Ascending aorta (tissue), 2 donors: ENCODE measurements at regions not wholly inside any gene's neighbourhood (a gene's known extent, or its start where the extent isn't known, plus 50 kb on each side); places are given as distances from the start of the nearest gene placed in this dataset.
"Not testable (repeated sequence)": the region's sequence is repeated elsewhere in the genome, so short reads cannot be mapped to it uniquely, and the experiment has no call there.

Experiments used
- DNase-seq, 2 donors: peaks; one replicate each; pipeline ENCODE4 v3.0.0-alpha.2; 2019; ENCODE audit warnings: low spot score in 2 of 2
- H3K27ac ChIP-seq, 2 donors: fragments of 200-600 bp; sonication (generic); one replicate each; pipeline ENCODE4 v1.5.1; 2016 to 2017; ENCODE audit warnings: mild to moderate bottlenecking in 1 of 2
- H3K27me3 ChIP-seq: fragments of 200-600 bp; sonication (generic); one replicate; pipeline ENCODE4 v1.5.1; 2017
- H3K36me3 ChIP-seq, 2 donors: fragments of 200-600 bp; sonication (generic); one replicate each; pipeline ENCODE4 v1.5.1; 2016
- H3K4me1 ChIP-seq, 2 donors: fragments of 200-600 bp; sonication (generic); one replicate each; pipeline ENCODE4 v1.5.1; 2016 to 2017; ENCODE audit warnings: mild to moderate bottlenecking in 1 of 2
- H3K4me3 ChIP-seq, 2 donors: fragments of 200-600 bp; sonication (generic); one replicate each; pipeline ENCODE4 v1.5.1; 2016 to 2017; ENCODE audit warnings: mild to moderate bottlenecking in 1 of 2
- H3K9me3 ChIP-seq, 2 donors: fragments of 200-600 bp; sonication (generic); one replicate each; pipeline ENCODE4 v1.5.1; 2016
- CTCF ChIP-seq, 3 experiments: fragments of 200-600 bp in 2 of 3; fragments of 450-650 bp in 1 of 3; sonication (generic) in 2 of 3; IDR thresholded peaks; one replicate each; pipeline ENCODE4 v1.5.1; 2016 to 2019; ENCODE audit warnings: antibody characterized with exemption in 3 of 3, mild to moderate bottlenecking in 1 of 3, moderate library complexity in 1 of 3
- intact Hi-C: fragments of 100-400 bp; cut with DNase I; formaldehyde crosslinking; loops from one replicate; pipeline ENCODE4 v1.15.1; 2023

- intact Hi-C loops, result no loop called here
- Histone ChIP-seq H3K27ac (no peak overlapping the region), H3K27me3 (no peaks in the 10 kb centered on the region), H3K4me1 (no peaks in the 10 kb centered on the region), H3K4me3 (no peak overlapping the region), H3K9me3 (no peaks in the 10 kb centered on the region), H3K36me3 (no peaks in the 10 kb centered on the region)
- TF ChIP-seq CTCF (IDR thresholded peaks at IDR 0.05), result no peak
- peak in 1 of 2 donors; percentile 37 for DNase-seq
Observed at GRCh38 chr2:10228611-10229365, 73.9 kb upstream of the HPCAL1 start.

GRCh38 chr2:10229462-10230099, 73.1 kb upstream of the HPCAL1 start:
- intact Hi-C loops, result no loop called here
- Histone ChIP-seq H3K27ac (no peak overlapping the region), H3K9me3 (no peaks in the 10 kb centered on the region), H3K27me3 (no peaks in the 10 kb centered on the region), H3K4me3 (no peak overlapping the region), H3K4me1 (no peaks in the 10 kb centered on the region), H3K36me3 (no peaks in the 10 kb centered on the region)
- DNase-seq, result peak in 1 of 2 donors; percentile 52
- no peak for TF ChIP-seq CTCF (IDR thresholded peaks at IDR 0.05)

GRCh38 chr2:10230499-10230898, 72.2 kb upstream of the HPCAL1 start:
- Histone ChIP-seq H3K27me3 (no peaks in the 10 kb centered on the region), H3K4me3 (no peak overlapping the region), H3K4me1 (no peaks in the 10 kb centered on the region), H3K9me3 (no peaks in the 10 kb centered on the region), H3K27ac (no peak overlapping the region), H3K36me3 (no peaks in the 10 kb centered on the region)
- TF ChIP-seq CTCF (IDR thresholded peaks at IDR 0.05), result no peak
- intact Hi-C loops, result no loop called here
- DNase-seq, result peak in 1 of 2 donors; percentile 8

GRCh38 chr2:10230921-10231320, 71.8 kb upstream of the HPCAL1 start:
- H3K4me1 ChIP-seq, intact Hi-C loops, H3K9me3 ChIP-seq, H3K27me3 ChIP-seq, H3K27ac ChIP-seq, H3K36me3 ChIP-seq, H3K4me3 ChIP-seq: not testable (repeated sequence)
- DNase-seq, result peak in 1 of 2 donors; percentile 28

DNA sequence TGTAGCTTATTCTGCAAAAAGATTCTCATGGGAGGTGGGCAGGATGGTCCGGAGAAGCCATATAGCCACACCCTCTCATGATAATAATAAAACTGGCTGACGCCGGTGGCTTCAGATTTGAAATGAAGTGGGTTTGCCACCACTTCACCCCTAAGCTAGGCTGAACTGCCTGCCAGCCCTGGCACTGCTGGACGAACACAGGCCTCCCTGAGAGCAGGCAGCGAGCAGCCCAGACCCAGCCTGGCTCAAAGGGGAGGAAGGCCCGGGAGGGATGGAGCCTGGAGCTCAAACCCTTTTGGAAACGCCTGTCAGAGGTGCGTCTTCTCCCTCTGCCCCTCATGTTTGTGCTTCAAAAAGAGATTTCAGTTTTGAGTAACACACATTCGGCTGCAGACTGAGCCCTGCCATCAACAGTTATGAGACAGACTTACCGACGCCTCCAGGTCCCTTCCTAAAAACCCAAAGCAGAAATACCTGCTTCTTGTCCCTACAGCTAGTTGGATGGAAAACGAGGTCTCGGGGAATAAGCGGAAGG, 71.1 kb upstream of the HPCAL1 start:
- H3K27ac ChIP-seq, result no peak overlapping the region
- DNase-seq, result no peak
- no peaks in the 10 kb centered on the region for H3K9me3 ChIP-seq

More for the DNA sequence above, 71.1 kb upstream of the HPCAL1 start:
- no peak overlapping the region for H3K4me3 ChIP-seq
- H3K4me1 ChIP-seq, result no peaks in the 10 kb centered on the region
- intact Hi-C loops, result no loop called here
- H3K27me3 ChIP-seq, result no peaks in the 10 kb centered on the region
- H3K36me3 ChIP-seq, result no peaks in the 10 kb centered on the region
- TF ChIP-seq CTCF (IDR thresholded peaks at IDR 0.05), result no peak
